ENCODE measurements at regions not wholly inside any gene's neighbourhood (a gene's known extent, or its start where the extent isn't known, plus 50 kb on each side); places are given as distances from the start of the nearest gene placed in this dataset.

DNA sequence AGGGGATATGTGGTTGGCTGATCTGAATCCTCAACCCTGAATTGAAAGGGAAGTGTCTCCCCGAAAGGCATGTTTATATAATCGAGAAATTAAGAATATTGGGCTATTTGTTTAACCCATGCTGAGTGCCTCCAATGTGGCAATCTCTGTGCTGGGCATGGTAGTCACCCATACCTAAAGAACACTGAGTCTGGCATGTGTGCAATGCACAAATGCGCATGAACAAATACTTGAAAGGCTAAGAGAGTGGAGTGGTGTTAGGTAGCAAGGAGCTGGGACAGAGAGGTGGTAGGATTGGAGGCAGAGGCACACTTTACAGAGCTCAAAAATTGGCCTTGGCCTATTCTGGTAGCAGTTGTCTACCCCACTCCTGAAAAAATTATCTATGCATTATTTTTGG is 645.1 kb upstream of the FAM98A start:
- TF ChIP-seq CTCF (IDR thresholded peaks at IDR 0.05; ENCODE audit: poor library complexity, severe bottlenecking) (no peak), EP300 (conservative IDR thresholded peaks at IDR 0.05; ENCODE audit: poor library complexity, severe bottlenecking) (no peak), SMC3 (conservative IDR thresholded peaks at IDR 0.05; ENCODE audit: poor library complexity) (no peak), RAD21 (conservative IDR thresholded peaks at IDR 0.05) (no peak), POLR2AphosphoS5 (IDR thresholded peaks at IDR 0.05) (no peak), MXI1 (conservative IDR thresholded peaks at IDR 0.05; ENCODE audit: poor library complexity, severe bottlenecking) (no peak)
- TF ChIP-seq, protein P1, sequence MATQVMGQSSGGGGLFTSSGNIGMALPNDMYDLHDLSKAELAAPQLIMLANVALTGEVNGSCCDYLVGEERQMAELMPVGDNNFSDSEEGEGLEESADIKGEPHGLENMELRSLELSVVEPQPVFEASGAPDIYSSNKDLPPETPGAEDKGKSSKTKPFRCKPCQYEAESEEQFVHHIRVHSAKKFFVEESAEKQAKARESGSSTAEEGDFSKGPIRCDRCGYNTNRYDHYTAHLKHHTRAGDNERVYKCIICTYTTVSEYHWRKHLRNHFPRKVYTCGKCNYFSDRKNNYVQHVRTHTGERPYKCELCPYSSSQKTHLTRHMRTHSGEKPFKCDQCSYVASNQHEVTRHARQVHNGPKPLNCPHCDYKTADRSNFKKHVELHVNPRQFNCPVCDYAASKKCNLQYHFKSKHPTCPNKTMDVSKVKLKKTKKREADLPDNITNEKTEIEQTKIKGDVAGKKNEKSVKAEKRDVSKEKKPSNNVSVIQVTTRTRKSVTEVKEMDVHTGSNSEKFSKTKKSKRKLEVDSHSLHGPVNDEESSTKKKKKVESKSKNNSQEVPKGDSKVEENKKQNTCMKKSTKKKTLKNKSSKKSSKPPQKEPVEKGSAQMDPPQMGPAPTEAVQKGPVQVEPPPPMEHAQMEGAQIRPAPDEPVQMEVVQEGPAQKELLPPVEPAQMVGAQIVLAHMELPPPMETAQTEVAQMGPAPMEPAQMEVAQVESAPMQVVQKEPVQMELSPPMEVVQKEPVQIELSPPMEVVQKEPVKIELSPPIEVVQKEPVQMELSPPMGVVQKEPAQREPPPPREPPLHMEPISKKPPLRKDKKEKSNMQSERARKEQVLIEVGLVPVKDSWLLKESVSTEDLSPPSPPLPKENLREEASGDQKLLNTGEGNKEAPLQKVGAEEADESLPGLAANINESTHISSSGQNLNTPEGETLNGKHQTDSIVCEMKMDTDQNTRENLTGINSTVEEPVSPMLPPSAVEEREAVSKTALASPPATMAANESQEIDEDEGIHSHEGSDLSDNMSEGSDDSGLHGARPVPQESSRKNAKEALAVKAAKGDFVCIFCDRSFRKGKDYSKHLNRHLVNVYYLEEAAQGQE (IDR thresholded peaks at IDR 0.05; ENCODE audit: borderline replicate concordance), result no peak
